IMR-90 (cell line): ENCODE measurements at regions not wholly inside any gene's neighbourhood (a gene's known extent, or its start where the extent isn't known, plus 50 kb on each side); places are given as distances from the start of the nearest gene placed in this dataset.

Experiments used
- ATAC-seq: fragments of 200-7000 bp; cut with Tn5 transposase; 2 replicates; pipeline ENCODE4 v1.9.1; 2020; ENCODE audit warnings: low read depth, mild to moderate bottlenecking, moderate library complexity
- BruUV-seq: library from RNA; stranded (reverse); fragments of 400-500 nt; replicated peaks from 2 replicates; lab custom pipeline; 2021; lab: Mats Ljungman, UMichigan
- CTCF ChIA-PET: fragments of 300-600 bp; formaldehyde crosslinking; extraction: SDS; loops from one replicate; lab custom pipeline; 2021; ENCODE audit warnings: antibody characterized with exemption; lab: Yijun Ruan, JAX
- POLR2A ChIA-PET: fragments of 300-600 bp; sonication (Branson Sonifier 250); formaldehyde crosslinking; loops from one replicate; lab custom pipeline; 2022; ENCODE audit warnings: antibody characterized with exemption; ENCODE audit not compliant: unreplicated experiment; lab: Charles Lee
- DNase-seq: peaks from one replicate; pipeline ENCODE4 v3.0.0; 2013
- H2AFZ ChIP-seq: replicated peaks from 2 replicates; pipeline ENCODE3; 2013; ENCODE audit warnings: low read length, mild to moderate bottlenecking; ENCODE audit not compliant: poor library complexity
- H2AK5ac ChIP-seq: 2 replicates; pipeline ENCODE4 v1.6.1; 2013; ENCODE audit warnings: low read depth, low read length, inconsistent platforms
- H2AK9ac ChIP-seq: replicated peaks from 2 replicates; pipeline ENCODE3; 2013; ENCODE audit warnings: mild to moderate bottlenecking, low read depth, low read length, moderate library complexity; ENCODE audit not compliant: poor library complexity
- H2BK120ac ChIP-seq: 2 replicates; pipeline ENCODE4 v1.6.1; 2013; ENCODE audit warnings: low read depth, low read length, inconsistent platforms
- H2BK15ac ChIP-seq: 3 replicates; pipeline ENCODE4 v1.6.1; 2013; ENCODE audit warnings: low read depth, low read length, inconsistent platforms
- H2BK20ac ChIP-seq: 2 replicates; pipeline ENCODE4 v1.6.1; 2013; ENCODE audit warnings: low read depth, mild to moderate bottlenecking, inconsistent platforms, low read length, moderate library complexity
- H2BK5ac ChIP-seq: 2 replicates; pipeline ENCODE4 v1.6.1; 2013; ENCODE audit warnings: mild to moderate bottlenecking, low read depth, low read length, inconsistent platforms; ENCODE audit not compliant: poor library complexity, severe bottlenecking
- H3K14ac ChIP-seq: replicated peaks from 2 replicates; pipeline ENCODE4 v1.6.1; 2013; ENCODE audit warnings: low read depth, low read length, inconsistent platforms
- H3K18ac ChIP-seq: 2 replicates; pipeline ENCODE4 v1.6.1; 2013; ENCODE audit warnings: low read depth, low read length, control low read depth
- H3K23ac ChIP-seq: 2 replicates; pipeline ENCODE4 v1.6.1; 2013; ENCODE audit warnings: low read depth, low read length, inconsistent platforms
- H3K27ac ChIP-seq: 2 replicates; pipeline ENCODE4 v1.5.1; 2013; ENCODE audit warnings: mild to moderate bottlenecking, control low read depth, low read length; ENCODE audit not compliant: insufficient read depth
- H3K27me3 ChIP-seq: 2 replicates; pipeline ENCODE4 v1.6.1; 2013; ENCODE audit warnings: low read length; ENCODE audit not compliant: control insufficient read depth, insufficient read depth
- H3K36me3 ChIP-seq: 2 replicates; pipeline ENCODE4 v1.6.1; 2013; ENCODE audit warnings: low read length, mixed read lengths; ENCODE audit not compliant: control insufficient read depth, insufficient read depth
- H3K4ac ChIP-seq: 2 replicates; pipeline ENCODE4 v1.6.1; 2013; ENCODE audit warnings: low read depth, low read length, inconsistent platforms
- H3K4me1 ChIP-seq: 2 replicates; pipeline ENCODE4 v1.6.1; 2013; ENCODE audit warnings: low read length, mixed read lengths; ENCODE audit not compliant: control insufficient read depth, insufficient read depth
- H3K4me2 ChIP-seq: 2 replicates; pipeline ENCODE4 v1.6.1; 2013; ENCODE audit warnings: low read depth, mild to moderate bottlenecking, control low read depth, low read length, moderate library complexity
- H3K4me3 ChIP-seq: 2 replicates; pipeline ENCODE4 v1.5.1; 2013; ENCODE audit warnings: low read depth, mild to moderate bottlenecking, control low read depth, low read length, moderate library complexity; ENCODE audit not compliant: insufficient read depth
- H3K56ac ChIP-seq: 2 replicates; pipeline ENCODE4 v1.6.1; 2013; ENCODE audit warnings: low read length, inconsistent platforms; ENCODE audit not compliant: insufficient read depth; ENCODE audit errors: extremely low read depth
- H3K79me1 ChIP-seq, 2 experiments: 2 replicates each; pipeline ENCODE4 v1.6.1; 2013; ENCODE audit warnings: low read length in 2 of 2, inconsistent platforms in 1 of 2, low read depth in 1 of 2
- H3K9ac ChIP-seq: 2 replicates; pipeline ENCODE4 v1.6.1; 2013; ENCODE audit warnings: low read depth, low read length, control low read depth
- H3K9me1 ChIP-seq: 2 replicates; pipeline ENCODE4 v1.6.1; 2013; ENCODE audit warnings: low read length, inconsistent platforms; ENCODE audit not compliant: insufficient read depth
- H3K9me3 ChIP-seq: 2 replicates; pipeline ENCODE4 v1.6.1; 2013; ENCODE audit warnings: low read length; ENCODE audit not compliant: control insufficient read depth, insufficient read depth
- H4K20me1 ChIP-seq: 2 replicates; pipeline ENCODE4 v1.6.1; 2013; ENCODE audit warnings: low read length, inconsistent platforms; ENCODE audit not compliant: insufficient read depth
- H4K5ac ChIP-seq: 2 replicates; pipeline ENCODE4 v1.6.1; 2013; ENCODE audit warnings: mild to moderate bottlenecking, low read depth, low read length, control low read depth
- H4K8ac ChIP-seq, 2 experiments: 2 replicates each; pipeline ENCODE4 v1.6.1; 2013; ENCODE audit warnings: low read depth in 2 of 2, low read length in 2 of 2, control low read depth in 1 of 2, inconsistent platforms in 1 of 2
- H4K91ac ChIP-seq: 2 replicates; pipeline ENCODE4 v1.6.1; 2013; ENCODE audit warnings: low read depth, low read length, inconsistent platforms; ENCODE audit not compliant: insufficient read depth
- CTCF ChIP-seq: conservative IDR thresholded peaks from 2 replicates; pipeline ENCODE4 v1.5.1; 2012; ENCODE audit warnings: mild to moderate bottlenecking, low read depth, low read length, improper control_type of control experiment
- FOS ChIP-seq: fragments of 150-350 bp; IDR thresholded peaks from 2 replicates; pipeline ENCODE4 v1.6.1; 2016; ENCODE audit warnings: low read depth, low read length
- MAFK ChIP-seq: IDR thresholded peaks from 2 replicates; pipeline ENCODE4 v1.6.1; 2012; ENCODE audit warnings: low read depth, low read length, improper control_type of control experiment
- MAZ ChIP-seq: IDR thresholded peaks from 2 replicates; pipeline ENCODE4 v1.6.1; 2012; ENCODE audit warnings: low read depth, mild to moderate bottlenecking, low read length, improper control_type of control experiment, moderate library complexity, borderline replicate concordance
- WGBS, 2 experiments: methylation state at CpG; one replicate each; pipeline versions ENCODE4 v1.1.5 to v1.1.7; 2013; ENCODE audit warnings: missing lambda C conversion rate in 2 of 2; ENCODE audit not compliant: insufficient read length in 1 of 2; ENCODE audit errors: extremely low coverage in 2 of 2; 5-methylcytosine and 5-hydroxymethylcytosine counted together
- dilution Hi-C: fragments of 300-500 bp; cut with HindIII; formaldehyde crosslinking; loops from one replicate; pipeline ENCODE4 v1.14.3; 2018; ENCODE audit warnings: low sequenced_read_pairs; ENCODE audit not compliant: unreplicated experiment
- in situ Hi-C: fragments of 300-500 bp; cut with MboI; formaldehyde crosslinking; loops from 3 replicates; pipeline ENCODE4 v1.14.3; 2019; ENCODE audit warnings: low sequenced_read_pairs, inconsistent platforms, mixed read lengths
- intact Hi-C: fragments of 100-400 bp; cut with micrococcal nuclease; formaldehyde crosslinking; loops from 2 replicates; pipeline ENCODE4 v1.10.0; 2022

- Histone ChIP-seq H3K27ac (peak overlapping the region; percentile 80; the same call in 1 of the 2 replicates), H3K9ac (peak overlapping the region; percentile 87)
- POLR2A ChIA-PET, result no interaction called here
These were observed 189.2 kb downstream of the PCSK1 start for GRCh38 chr5:96243862-96244261.

More at GRCh38 chr5:96243862-96244261, 189.2 kb downstream of the PCSK1 start:
- TF ChIP-seq MAZ (no peak), CTCF (no peak), MAFK (no peak), FOS (no peak)
- Histone ChIP-seq H4K5ac (peak overlapping the region; percentile 99), H3K36me3 (no peaks in the 10 kb centered on the region), H3K4me2 (peak overlapping the region; percentile 51; the same call in 1 of the 2 replicates), H3K4me1 (peaks cover 31% of the 10 kb centered on the region), H2BK120ac (peak overlapping the region; percentile 99), H2AK5ac (peak overlapping the region; percentile 95), H2AK9ac (peak overlapping the region; percentile 5), H3K18ac (peak overlapping the region; percentile 100), H3K27me3 (no peaks in the 10 kb centered on the region), H3K56ac (peak overlapping the region; percentile 91), H3K14ac (peak overlapping the region; percentile 93), H3K4ac (peak overlapping the region; percentile 97), H3K4me3 (no peak overlapping the region), H3K23ac (peak overlapping the region; percentile 93), H3K9me3 (no peaks in the 10 kb centered on the region), H2AFZ (no peak overlapping the region), H4K8ac (peak overlapping the region; percentile 84 to 95), H2BK15ac (peak overlapping the region; percentile 97; the same call in 2 of the 3 replicates), H2BK5ac (peak overlapping the region; percentile 92), H4K20me1 (no peaks in the 10 kb centered on the region), H3K79me1 (peaks cover 3 to 20% of the 10 kb centered on the region in 2 experiments; a peak in 2 of 4 replicates), H2BK20ac (peak overlapping the region; percentile 99), H3K9me1 (peaks cover 19% of the 10 kb centered on the region), H4K91ac (peak overlapping the region; percentile 98)
- BruUV-seq, result no TSS peak
- ATAC-seq (0 out of 2 replicates have a peak, but pooled peaks have one; percentile 3), DNase-seq (no peak)
- dilution Hi-C loops (no loop called here), intact Hi-C loops (no loop called here), in situ Hi-C loops (no loop called here)
- WGBS, 2 experiments, result no CpG with 5 or more reads among the region's 1 CpG
- CTCF ChIA-PET, result interaction anchor here (0.6 to 1.3 kb wide), 2 partner anchors 36 to 385 kb away, joined by 3 to 4 read pairs; no protein-coding TSS in a partner anchor
